ENCODE measurements at regions not wholly inside any gene's neighbourhood (a gene's known extent, or its start where the extent isn't known, plus 50 kb on each side); places are given as distances from the start of the nearest gene placed in this dataset.
"Not testable (repeated sequence)": the region's sequence is repeated elsewhere in the genome, so short reads cannot be mapped to it uniquely, and the experiment has no call there.

DNA sequence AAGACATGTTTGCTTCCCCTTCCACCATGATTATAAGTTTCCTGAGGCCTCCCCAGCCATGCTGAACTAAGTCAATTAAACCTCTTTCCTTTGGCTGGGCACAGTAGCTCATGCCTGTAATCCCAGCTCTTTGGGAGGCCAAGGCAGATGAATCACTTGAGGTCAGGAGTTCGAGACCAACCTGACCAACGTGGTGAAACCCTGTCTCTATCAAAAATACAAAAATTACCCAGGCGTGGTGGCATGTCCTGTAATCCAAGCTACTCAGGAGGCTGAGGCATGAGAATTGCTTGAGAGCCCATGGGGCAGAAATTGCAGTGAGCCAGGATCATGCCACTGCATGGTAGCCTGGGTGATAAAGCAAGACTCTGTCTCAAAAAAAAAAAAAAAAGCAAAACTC, 130.2 kb upstream of the CDKN3 start:
- TF ChIP-seq, protein P1, sequence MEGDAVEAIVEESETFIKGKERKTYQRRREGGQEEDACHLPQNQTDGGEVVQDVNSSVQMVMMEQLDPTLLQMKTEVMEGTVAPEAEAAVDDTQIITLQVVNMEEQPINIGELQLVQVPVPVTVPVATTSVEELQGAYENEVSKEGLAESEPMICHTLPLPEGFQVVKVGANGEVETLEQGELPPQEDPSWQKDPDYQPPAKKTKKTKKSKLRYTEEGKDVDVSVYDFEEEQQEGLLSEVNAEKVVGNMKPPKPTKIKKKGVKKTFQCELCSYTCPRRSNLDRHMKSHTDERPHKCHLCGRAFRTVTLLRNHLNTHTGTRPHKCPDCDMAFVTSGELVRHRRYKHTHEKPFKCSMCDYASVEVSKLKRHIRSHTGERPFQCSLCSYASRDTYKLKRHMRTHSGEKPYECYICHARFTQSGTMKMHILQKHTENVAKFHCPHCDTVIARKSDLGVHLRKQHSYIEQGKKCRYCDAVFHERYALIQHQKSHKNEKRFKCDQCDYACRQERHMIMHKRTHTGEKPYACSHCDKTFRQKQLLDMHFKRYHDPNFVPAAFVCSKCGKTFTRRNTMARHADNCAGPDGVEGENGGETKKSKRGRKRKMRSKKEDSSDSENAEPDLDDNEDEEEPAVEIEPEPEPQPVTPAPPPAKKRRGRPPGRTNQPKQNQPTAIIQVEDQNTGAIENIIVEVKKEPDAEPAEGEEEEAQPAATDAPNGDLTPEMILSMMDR (IDR thresholded peaks at IDR 0.05 in 8 of 11, conservative IDR thresholded peaks at IDR 0.05 in 3 of 11), result not testable (repeated sequence)
- not testable (repeated sequence) for TF ChIP-seq POLR2AphosphoS5 (IDR thresholded peaks at IDR 0.05)

All from spleen (tissue), 7 donors.